ENCODE measurements at regions not wholly inside any gene's neighbourhood (a gene's known extent, or its start where the extent isn't known, plus 50 kb on each side); places are given as distances from the start of the nearest gene placed in this dataset.

GRCh38 chr4:30941641-30942040, 221.5 kb downstream of the PCDH7 start:
- H3K4me1 Mint-ChIP-seq = no peaks in the 10 kb centered on the region
- Histone ChIP-seq H3K4me3 (replicated peaks in 1 of 3; ENCODE audit: low read depth in 2 of 3, low read length in 3 of 3) (no peak overlapping the region), H3K9me3 (replicated peaks in 1 of 2; ENCODE audit: control insufficient read depth in 1 of 2, insufficient read depth in 1 of 2, low read length in 2 of 2) (no peaks in the 10 kb centered on the region), H3K4me1 (ENCODE audit: control insufficient read depth in 1 of 2, insufficient read depth in 2 of 2, low read length in 2 of 2) (no peaks in the 10 kb centered on the region), H3K36me3 (replicated peaks in 1 of 2; ENCODE audit: control insufficient read depth in 1 of 2, insufficient read depth in 2 of 2, low read length in 2 of 2) (no peaks in the 10 kb centered on the region), H3K27ac (ENCODE audit: low read depth in 1 of 2, low read length in 2 of 2) (no peak overlapping the region), H3K4me2 (replicated peaks; ENCODE audit: extremely low read depth, low read length, poor library complexity, severe bottlenecking) (no peak overlapping the region), H4K20me1 (ENCODE audit: insufficient read depth, low read length) (no peaks in the 10 kb centered on the region), H3K9ac (ENCODE audit: insufficient read depth, low read length, poor library complexity, severe bottlenecking) (no peak overlapping the region), H2AFZ (ENCODE audit: insufficient read depth, low read depth, low read length, poor library complexity, severe bottlenecking) (no peak overlapping the region), H3K79me2 (ENCODE audit: insufficient read depth, low read length) (no peaks in the 10 kb centered on the region), H3K27me3 (ENCODE audit: control insufficient read depth in 2 of 2, insufficient read depth in 2 of 2, low read length in 2 of 2) (no peaks in the 10 kb centered on the region)
- peaks cover 0 to 2% (median 0%) of the 10 kb centered on the region in 3 donors for H3K27me3 Mint-ChIP-seq (ENCODE audit: low read depth in 3 of 3)
- H3K36me3 Mint-ChIP-seq = no peaks in the 10 kb centered on the region
- no peak for TF ChIP-seq CTCF (IDR thresholded peaks at IDR 0.05)
- no peak for DNase-seq
- intact Hi-C loops (cut with micrococcal nuclease) = no loop called here
- no peak overlapping the region for H3K27ac Mint-ChIP-seq
- H3K9me3 Mint-ChIP-seq = no peaks in the 10 kb centered on the region
- no peak overlapping the region for H3K4me3 Mint-ChIP-seq

- H3K4me1 ChIP-seq (ENCODE audit: control insufficient read depth in 1 of 2, insufficient read depth in 2 of 2, low read length in 2 of 2) = no peaks in the 10 kb centered on the region
- H3K27me3 ChIP-seq (ENCODE audit: control insufficient read depth in 2 of 2, insufficient read depth in 2 of 2, low read length in 2 of 2) = no peaks in the 10 kb centered on the region
- Mint-ChIP-seq H3K9me3 (no peaks in the 10 kb centered on the region), H3K27me3 (ENCODE audit: low read depth in 3 of 3) (peaks cover 0 to 2% (median 0%) of the 10 kb centered on the region in 3 donors), H3K4me3 (no peak overlapping the region), H3K36me3 (no peaks in the 10 kb centered on the region), H3K27ac (no peak overlapping the region), H3K4me1 (no peaks in the 10 kb centered on the region)
- H4K20me1 ChIP-seq (ENCODE audit: insufficient read depth, low read length) = no peaks in the 10 kb centered on the region
- TF ChIP-seq CTCF (IDR thresholded peaks at IDR 0.05) = no peak
- no peak for DNase-seq
- H3K79me2 ChIP-seq (ENCODE audit: insufficient read depth, low read length) = no peaks in the 10 kb centered on the region
- H3K9ac ChIP-seq (ENCODE audit: insufficient read depth, low read length, poor library complexity, severe bottlenecking) = no peak overlapping the region
- no peak overlapping the region for H3K27ac ChIP-seq (ENCODE audit: low read depth in 1 of 2, low read length in 2 of 2)
- no peak overlapping the region for H2AFZ ChIP-seq (ENCODE audit: insufficient read depth, low read depth, low read length, poor library complexity, severe bottlenecking)
- intact Hi-C loops (cut with micrococcal nuclease) = no loop called here
- H3K4me2 ChIP-seq (replicated peaks; ENCODE audit: extremely low read depth, low read length, poor library complexity, severe bottlenecking) = no peak overlapping the region
- no peaks in the 10 kb centered on the region for H3K36me3 ChIP-seq (replicated peaks in 1 of 2; ENCODE audit: control insufficient read depth in 1 of 2, insufficient read depth in 2 of 2, low read length in 2 of 2)
- H3K9me3 ChIP-seq (replicated peaks in 1 of 2; ENCODE audit: control insufficient read depth in 1 of 2, insufficient read depth in 1 of 2, low read length in 2 of 2) = no peaks in the 10 kb centered on the region
- 100% methylated on average over 1 of the region's 2 CpGs for WGBS (ENCODE audit: insufficient coverage)
- H3K4me3 ChIP-seq (replicated peaks in 1 of 3; ENCODE audit: low read depth in 2 of 3, low read length in 3 of 3) = no peak overlapping the region
Measured at GRCh38 chr4:30943356-30943755, 223.2 kb downstream of the PCDH7 start.
